Spleen (tissue), 11 donors: ENCODE measurements at regions not wholly inside any gene's neighbourhood (a gene's known extent, or its start where the extent isn't known, plus 50 kb on each side); places are given as distances from the start of the nearest gene placed in this dataset.
A peak's percentile ranks its signal among the peaks of the same experiment; 100 is the strongest.

Experiments used
- DNase-seq: peaks from one replicate; pipeline ENCODE4 v3.0.0-alpha.2; 2020
- H3K27ac ChIP-seq, 8 donors: fragments of 200-600 bp; sonication (generic) in 7 of 8; 1 replicate in 4 of 8; 2 replicates in 4 of 8; pipeline versions ENCODE4 v1.5.0 to v1.8.0; 2016 to 2021; ENCODE audit warnings: inconsistent platforms in 4 of 8, mild to moderate bottlenecking in 4 of 8, moderate library complexity in 1 of 8
- H3K27me3 ChIP-seq, 7 donors: fragments of 200-600 bp; sonication (generic) in 6 of 7; replicated peaks in 1 of 7; 1 replicate in 4 of 7; 2 replicates in 3 of 7; pipeline versions ENCODE4 v1.5.0 to v1.8.0; 2016 to 2021; ENCODE audit warnings: inconsistent platforms in 3 of 7, mild to moderate bottlenecking in 1 of 7
- H3K36me3 ChIP-seq, 6 donors: fragments of 200-600 bp; sonication (generic) in 5 of 6; 1 replicate in 4 of 6; 2 replicates in 2 of 6; pipeline versions ENCODE4 v1.5.0 to v1.8.0; 2016 to 2021; ENCODE audit warnings: inconsistent platforms in 2 of 6
- H3K4me1 ChIP-seq, 6 donors: fragments of 200-600 bp; sonication (generic) in 5 of 6; 1 replicate in 3 of 6; 2 replicates in 3 of 6; pipeline versions ENCODE4 v1.5.0 to v1.8.0; 2016 to 2021; ENCODE audit warnings: inconsistent platforms in 3 of 6
- H3K4me3 ChIP-seq, 8 donors: fragments of 200-600 bp; sonication (generic) in 7 of 8; 1 replicate in 4 of 8; 2 replicates in 4 of 8; pipeline versions ENCODE4 v1.5.0 to v1.8.0; 2016 to 2021; ENCODE audit warnings: inconsistent platforms in 4 of 8, mild to moderate bottlenecking in 4 of 8, moderate library complexity in 2 of 8
- H3K9me3 ChIP-seq, 8 donors: fragments of 200-600 bp; sonication (generic) in 7 of 8; 1 replicate in 4 of 8; 2 replicates in 4 of 8; pipeline versions ENCODE4 v1.5.0 to v1.8.0; 2016 to 2021; ENCODE audit warnings: inconsistent platforms in 4 of 8
- CTCF ChIP-seq, 11 experiments: fragments of 200-600 bp in 7 of 11; fragments of 450-650 bp in 4 of 11; sonication (generic) in 4 of 11; IDR thresholded peaks in 8 of 11; conservative IDR thresholded peaks in 3 of 11; 1 replicate in 7 of 11; 2 replicates in 4 of 11; pipeline versions ENCODE4 v1.4.0 to v1.8.0; 2016 to 2021; ENCODE audit warnings: antibody characterized with exemption in 11 of 11, inconsistent platforms in 4 of 11, mild to moderate bottlenecking in 1 of 11
- POLR2A ChIP-seq, 3 donors: fragments of 450-650 bp; IDR thresholded peaks; one replicate each; pipeline ENCODE4 v1.5.1; 2017; ENCODE audit warnings: antibody characterized with exemption in 3 of 3, mild to moderate bottlenecking in 1 of 3
- POLR2AphosphoS5 ChIP-seq, 3 donors: sonication (generic); formaldehyde crosslinking; IDR thresholded peaks; one replicate each; pipeline ENCODE4 v1.5.1; 2017; ENCODE audit warnings: antibody characterized with exemption in 3 of 3
- WGBS, 5 donors: extraction: QIAGEN DNeasy Blood & Tissue Kit in 3 of 5; methylation state at CpG; one replicate each; pipeline versions ENCODE4 v1.1.5 to v1.1.7; 2013 to 2018; 5-methylcytosine and 5-hydroxymethylcytosine counted together
- intact Hi-C: fragments of 100-400 bp; cut with DNase I; formaldehyde crosslinking; loops from one replicate; pipeline ENCODE4 v1.15.0; 2023; ENCODE audit warnings: low total_unique reads
- donor health status: healthy with polysubstance abuse.
- donor health status: DM: no; HTN: no; CAD: no; lungs with moderate emphysema.
- donor health status: DM: no; HTN: no; CAD: no.
- donor health status: Bipolar disorder and iron deficiency.
- donor health status: healthy.
- donor health status: DM: no; HTN: no; CAD: no.
- donor health status: DM: yes; HTN: yes; CAD: no.

DNA sequence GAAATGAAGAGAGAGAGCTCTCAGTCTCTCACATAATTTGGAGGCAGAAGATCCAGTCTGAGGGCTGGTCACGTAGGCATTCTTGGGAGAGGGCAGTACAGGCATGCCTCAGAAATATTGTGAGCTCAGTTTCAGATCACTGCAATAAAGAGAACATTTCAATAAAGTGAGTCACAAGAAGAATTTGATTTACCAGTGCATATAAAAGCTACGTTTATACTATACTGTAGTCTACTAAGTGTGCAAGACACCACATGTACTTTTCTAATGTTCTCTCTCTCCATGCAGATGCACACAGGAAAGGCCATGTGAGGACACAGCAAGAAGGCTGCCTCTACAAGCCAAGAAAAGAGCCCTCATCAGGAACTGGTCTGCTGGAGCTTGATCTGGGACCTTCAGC is 583.5 kb upstream of the FAT1 start:
- no peak overlapping the region for H3K4me3 ChIP-seq
- TF ChIP-seq POLR2A (IDR thresholded peaks at IDR 0.05) (no peak), CTCF (IDR thresholded peaks at IDR 0.05 in 8 of 11, conservative IDR thresholded peaks at IDR 0.05 in 3 of 11) (no peak), POLR2AphosphoS5 (IDR thresholded peaks at IDR 0.05) (no peak)

GRCh38 chr4:187309456-187309855 is 585.8 kb upstream of the FAT1 start:
- WGBS, 5 donors: 41 to 78% (median 59%) methylated on average over 3 of the region's 3 CpGs
- DNase-seq: no peak
- no peak overlapping the region for H3K27ac ChIP-seq
- peaks cover 0 to 6% (median 0%) of the 10 kb centered on the region in 8 donors for H3K9me3 ChIP-seq
- intact Hi-C loops: no loop called here
- no peak overlapping the region for H3K4me3 ChIP-seq
- no peaks in the 10 kb centered on the region for H3K27me3 ChIP-seq
- H3K4me1 ChIP-seq: no peaks in the 10 kb centered on the region
- no peaks in the 10 kb centered on the region for H3K36me3 ChIP-seq
- no peak for TF ChIP-seq POLR2A (IDR thresholded peaks at IDR 0.05)

More for the DNA sequence above, 583.5 kb upstream of the FAT1 start:
- intact Hi-C loops: no loop called here
- Histone ChIP-seq H3K4me1 (no peaks in the 10 kb centered on the region), H3K9me3 (peaks cover 0 to 6% (median 0%) of the 10 kb centered on the region in 8 donors), H3K36me3 (no peaks in the 10 kb centered on the region), H3K27me3 (no peaks in the 10 kb centered on the region), H3K27ac (no peak overlapping the region)
- WGBS, 5 donors: 59 to 79% (median 74%) methylated on average over 2 of the region's 2 CpGs
- DNase-seq: no peak

DNA sequence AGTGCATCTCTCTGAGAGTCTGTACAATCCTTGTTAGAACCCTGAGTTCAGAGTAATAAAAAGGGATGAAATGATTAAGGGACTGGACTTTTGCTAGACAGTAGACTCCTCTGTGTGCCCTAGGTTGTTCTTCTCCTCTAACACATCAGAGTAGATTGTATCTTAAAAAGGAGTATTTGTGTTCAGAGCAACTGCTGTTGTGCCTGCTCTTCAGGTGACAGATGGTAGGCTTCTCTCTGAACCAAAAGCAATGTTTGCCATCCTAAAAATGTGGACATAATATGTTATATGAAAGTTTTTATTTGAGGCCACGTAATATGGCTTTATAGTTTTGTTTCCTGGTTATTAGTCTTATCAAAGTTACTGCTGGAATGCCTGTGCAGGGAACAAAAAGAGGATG is 588.6 kb upstream of the FAT1 start:
- TF ChIP-seq POLR2AphosphoS5 (IDR thresholded peaks at IDR 0.05) (no peak), POLR2A (IDR thresholded peaks at IDR 0.05) (no peak), CTCF (IDR thresholded peaks at IDR 0.05 in 8 of 11, conservative IDR thresholded peaks at IDR 0.05 in 3 of 11) (no peak)
- DNase-seq: no peak
- intact Hi-C loops: no loop called here
- no peaks in the 10 kb centered on the region for H3K36me3 ChIP-seq
- no peaks in the 10 kb centered on the region for H3K4me1 ChIP-seq
- peaks cover 0 to 8% (median 0%) of the 10 kb centered on the region in 8 donors for H3K9me3 ChIP-seq
- H3K4me3 ChIP-seq: no peak overlapping the region
- H3K27me3 ChIP-seq: no peaks in the 10 kb centered on the region
- WGBS, 5 donors: 50 to 68% (median 55%) methylated on average over 1 of the region's 1 CpG
- H3K27ac ChIP-seq: no peak overlapping the region

DNA sequence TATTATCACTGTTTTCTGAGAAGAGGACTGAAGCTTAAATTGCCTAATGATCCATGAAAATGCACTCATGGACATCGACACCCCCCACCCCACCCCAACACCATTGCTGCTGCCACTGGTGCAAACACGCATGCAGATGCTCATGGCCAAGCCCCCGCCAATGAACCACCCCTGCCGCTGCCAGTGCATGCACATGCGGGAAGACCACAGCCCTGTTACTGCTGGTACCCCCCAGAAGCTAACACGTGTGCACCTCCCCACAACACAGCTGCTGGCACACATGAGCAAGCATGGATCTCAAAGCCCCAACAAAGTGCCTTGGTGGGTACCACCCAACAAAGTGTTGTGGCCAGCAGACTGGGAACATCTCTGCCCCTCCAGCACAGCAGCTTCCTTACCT is 594.1 kb upstream of the FAT1 start:
- WGBS, 5 donors: 82 to 95% (median 88%) methylated on average over 6 of the region's 6 CpGs
- H3K27ac ChIP-seq: no peak overlapping the region
- H3K27me3 ChIP-seq: no peaks in the 10 kb centered on the region
- intact Hi-C loops: no loop called here
- DNase-seq: peak; percentile 65
- no peak overlapping the region for H3K4me3 ChIP-seq
- H3K4me1 ChIP-seq: no peaks in the 10 kb centered on the region
- TF ChIP-seq POLR2A (IDR thresholded peaks at IDR 0.05) (no peak), CTCF (IDR thresholded peaks at IDR 0.05 in 8 of 11, conservative IDR thresholded peaks at IDR 0.05 in 3 of 11) (no peak), POLR2AphosphoS5 (IDR thresholded peaks at IDR 0.05) (no peak)
- H3K9me3 ChIP-seq: peaks cover 0 to 8% (median 0%) of the 10 kb centered on the region in 8 donors
- H3K36me3 ChIP-seq: no peaks in the 10 kb centered on the region

- intact Hi-C loops: no loop called here
- Histone ChIP-seq H3K4me3 (no peak overlapping the region), H3K4me1 (no peaks in the 10 kb centered on the region), H3K27me3 (no peaks in the 10 kb centered on the region), H3K36me3 (no peaks in the 10 kb centered on the region), H3K9me3 (peaks cover 0 to 7% (median 0%) of the 10 kb centered on the region in 8 donors), H3K27ac (no peak overlapping the region)
- no peak for DNase-seq
- WGBS, 5 donors: 66 to 82% (median 74%) methylated on average over 2 of the region's 2 CpGs
- TF ChIP-seq POLR2A (IDR thresholded peaks at IDR 0.05) (no peak), POLR2AphosphoS5 (IDR thresholded peaks at IDR 0.05) (no peak), CTCF (IDR thresholded peaks at IDR 0.05 in 8 of 11, conservative IDR thresholded peaks at IDR 0.05 in 3 of 11) (no peak)
Observed at GRCh38 chr4:187321711-187322110, 598.1 kb upstream of the FAT1 start.
